GM18867 (cell line): ENCODE measurements at regions not wholly inside any gene's neighbourhood (a gene's known extent, or its start where the extent isn't known, plus 50 kb on each side); places are given as distances from the start of the nearest gene placed in this dataset.
"Not testable (repeated sequence)": the region's sequence is repeated elsewhere in the genome, so short reads cannot be mapped to it uniquely, and the experiment has no call there.

Experiments used
- ATAC-seq: cut with Tn5 transposase; IDR thresholded peaks from one replicate; pipeline ENCODE4 v1.9.1; 2021; ENCODE audit warnings: mild to moderate bottlenecking, moderate library complexity; ENCODE audit not compliant: unreplicated experiment

GRCh38 chr18:60020107-60020925 lies 120.5 kb downstream of the PMAIP1 start:
- ATAC-seq: no peak

- no peak for ATAC-seq
Observed at GRCh38 chr18:60019463-60019840, 119.7 kb downstream of the PMAIP1 start.

- no peak for ATAC-seq
Observed at GRCh38 chr18:60018618-60019462, 119.0 kb downstream of the PMAIP1 start.

- ATAC-seq: not testable (repeated sequence)
Observed at GRCh38 chr18:60018134-60018533, 118.3 kb downstream of the PMAIP1 start.

GRCh38 chr18:60017371-60017770 lies 117.6 kb downstream of the PMAIP1 start:
- no peak for ATAC-seq

- ATAC-seq: not testable (repeated sequence)
Observed at GRCh38 chr18:60015826-60016225, 116.0 kb downstream of the PMAIP1 start.

- ATAC-seq: not testable (repeated sequence)
Observed at GRCh38 chr18:60013148-60013547, 113.4 kb downstream of the PMAIP1 start.

- ATAC-seq: no peak
Observed at GRCh38 chr18:60010984-60011383, 111.2 kb downstream of the PMAIP1 start.

- no peak for ATAC-seq
Observed at GRCh38 chr18:60010513-60010912, 110.7 kb downstream of the PMAIP1 start.

GRCh38 chr18:60007661-60008060 lies 107.9 kb downstream of the PMAIP1 start:
- no peak for ATAC-seq

- no peak for ATAC-seq
Observed at GRCh38 chr18:60003610-60004185, 103.9 kb downstream of the PMAIP1 start.

GRCh38 chr18:59996370-59996966 lies 96.7 kb downstream of the PMAIP1 start:
- peak; percentile 75 for ATAC-seq

GRCh38 chr18:59994357-59994756 lies 94.6 kb downstream of the PMAIP1 start:
- peak; percentile 83 for ATAC-seq

- no peak for ATAC-seq
Observed at GRCh38 chr18:59993560-59993959, 93.8 kb downstream of the PMAIP1 start.

- ATAC-seq: no peak
Observed at GRCh38 chr18:59990121-59990823, 90.5 kb downstream of the PMAIP1 start.

GRCh38 chr18:59988098-59988706 lies 88.4 kb downstream of the PMAIP1 start:
- peak; percentile 76 for ATAC-seq

GRCh38 chr18:59987102-59987501 lies 87.3 kb downstream of the PMAIP1 start:
- no peak for ATAC-seq

- ATAC-seq: no peak
Observed at GRCh38 chr18:59986139-59986538, 86.3 kb downstream of the PMAIP1 start.

GRCh38 chr18:59985289-59985688 lies 85.5 kb downstream of the PMAIP1 start:
- no peak for ATAC-seq

- no peak for ATAC-seq
Observed at GRCh38 chr18:59983506-59983905, 83.7 kb downstream of the PMAIP1 start.
